Stimulated activated CD4-positive, alpha-beta T cell treated with anti-CD3 and anti-CD28 coated beads, Interleukin-15, amount 100 ng/mL, for 1 hour (primary cell): ENCODE measurements at regions not wholly inside any gene's neighbourhood (a gene's known extent, or its start where the extent isn't known, plus 50 kb on each side); places are given as distances from the start of the nearest gene placed in this dataset.
"Not testable (repeated sequence)": the region's sequence is repeated elsewhere in the genome, so short reads cannot be mapped to it uniquely, and the experiment has no call there.

Experiments used
- DNase-seq, 2 donors: peaks; one replicate each; pipeline ENCODE4 v3.0.0-alpha.2; 2020; ENCODE audit warnings: low read depth in 1 of 2, low spot score in 1 of 2

DNA sequence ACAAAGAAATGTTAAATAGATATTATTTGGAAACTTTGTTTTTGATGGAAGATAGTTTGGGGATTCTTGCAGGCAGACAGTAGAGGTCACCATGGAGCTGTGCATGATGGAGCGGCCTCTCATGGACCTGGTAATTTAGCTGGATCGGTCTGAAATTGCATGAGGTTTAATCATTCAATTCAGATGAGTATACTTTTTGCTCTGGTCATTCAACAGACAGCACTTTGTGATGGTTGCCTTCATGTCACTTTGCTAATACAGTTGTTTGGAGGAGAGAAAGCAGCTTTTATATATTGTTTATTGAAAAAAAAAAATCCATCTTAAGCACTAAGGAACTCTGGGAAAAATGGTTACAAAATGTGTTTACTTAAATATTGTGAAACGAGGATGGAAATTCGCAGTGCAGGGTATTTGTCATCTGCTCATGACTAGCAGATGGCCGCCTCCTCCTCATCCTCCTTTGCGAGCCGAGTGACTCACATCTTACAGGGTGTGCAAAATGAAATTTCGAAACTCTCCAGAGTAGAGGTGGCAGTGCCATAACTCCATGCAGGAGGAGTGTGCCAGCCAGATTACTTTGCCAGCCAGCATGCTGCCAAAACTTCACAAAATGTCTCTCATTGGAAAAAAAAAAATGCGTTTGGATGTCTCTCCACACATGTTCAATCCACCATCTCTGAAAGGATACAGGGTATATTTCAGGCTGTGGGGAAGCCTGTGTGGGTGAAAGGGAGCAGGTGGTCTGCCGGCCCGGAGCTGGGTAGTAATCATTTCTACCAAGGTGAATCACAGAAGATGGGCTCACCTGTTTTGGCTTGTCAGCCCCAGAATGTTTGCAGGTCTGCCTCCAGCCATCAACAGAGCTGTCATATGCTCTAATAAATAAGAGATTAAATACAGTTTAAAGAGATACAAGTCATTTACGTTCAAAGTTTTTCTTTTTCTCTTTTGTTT, 314.9 kb upstream of the DIPK2B start:
- DNase-seq: no peak

DNA sequence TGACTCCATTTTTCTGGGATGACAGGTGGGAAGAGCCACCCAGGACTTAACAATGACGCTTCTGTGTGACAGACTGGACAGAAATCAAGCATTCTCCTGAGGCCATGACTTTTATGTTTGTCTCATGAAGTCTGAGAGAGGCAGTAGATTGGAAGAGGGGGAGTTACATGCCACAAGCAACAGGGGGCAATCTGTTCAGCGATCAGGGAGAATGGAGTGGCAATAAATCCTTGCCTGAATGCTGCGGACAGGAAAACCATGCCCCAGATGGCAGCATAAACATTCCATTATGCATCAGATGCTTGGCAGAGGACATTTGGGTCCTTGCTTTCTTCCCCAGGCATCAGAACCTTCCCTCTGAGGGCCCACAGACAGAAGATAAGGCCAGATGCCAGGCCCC, 312.4 kb upstream of the DIPK2B start:
- DNase-seq: no peak

DNA sequence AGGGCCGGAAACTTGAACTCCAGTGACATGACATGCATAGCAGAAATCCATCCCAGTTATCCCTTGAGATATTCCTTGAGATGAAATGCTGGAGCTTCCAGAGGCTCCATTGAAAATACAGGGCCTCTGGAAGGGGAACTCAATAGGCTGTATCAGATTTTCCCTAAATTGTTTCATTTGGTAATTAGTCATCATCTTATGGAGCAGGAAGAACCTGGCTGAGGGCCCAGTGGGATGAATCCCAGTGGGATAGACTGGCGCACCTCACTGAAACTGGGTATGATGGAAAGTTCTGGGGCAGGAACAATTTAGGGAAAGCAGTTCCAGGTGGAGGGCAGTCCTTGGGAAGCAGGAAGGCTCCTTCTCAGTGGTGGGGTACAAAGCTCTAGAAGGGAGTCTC, 307.8 kb upstream of the DIPK2B start:
- no peak for DNase-seq

DNA sequence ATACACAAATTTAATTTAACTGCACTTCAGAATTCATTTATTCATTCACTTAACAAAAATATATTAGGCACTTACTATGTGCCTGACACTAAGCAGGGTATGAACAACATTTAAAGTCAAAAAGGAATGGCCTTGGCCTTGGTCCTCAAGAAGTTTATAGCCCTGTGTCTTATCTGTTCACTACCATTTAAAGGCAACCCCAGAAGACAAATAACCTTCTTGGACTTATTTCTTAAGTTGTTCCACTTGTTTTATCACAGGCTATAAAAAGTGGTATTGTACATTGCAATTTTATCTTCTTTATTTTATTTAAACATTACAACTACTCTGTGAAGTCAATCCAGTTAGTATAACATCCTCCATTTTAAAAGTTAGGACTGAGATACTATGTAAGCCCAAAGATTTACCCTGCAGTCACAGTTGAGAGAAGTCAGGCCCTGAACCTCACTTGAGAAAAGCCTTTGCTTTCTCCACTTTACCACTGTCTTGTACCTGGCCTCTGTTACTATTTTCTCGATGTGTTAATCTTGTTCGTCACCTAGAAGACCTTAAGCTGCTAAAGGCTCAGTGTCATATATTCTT, 305.6 kb upstream of the DIPK2B start:
- no peak for DNase-seq

DNA sequence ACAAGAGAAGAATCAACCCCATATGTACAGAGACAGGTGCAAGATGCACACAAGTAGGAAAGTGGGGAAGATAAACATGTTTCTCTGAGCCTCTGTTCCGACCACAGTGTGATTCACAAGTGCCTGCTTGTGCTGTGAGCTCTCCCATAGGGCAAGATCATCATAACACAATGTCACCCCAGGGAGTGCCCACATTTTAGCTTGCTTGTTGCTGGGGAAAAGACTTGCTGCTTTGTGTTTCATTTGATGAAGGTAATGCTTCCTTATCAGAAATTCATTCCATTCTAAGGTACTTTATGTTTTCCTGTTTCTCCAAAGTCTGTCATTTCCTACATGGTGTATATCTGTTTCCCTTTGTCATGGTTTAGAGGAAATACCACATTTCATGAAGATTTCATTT, 304.5 kb upstream of the DIPK2B start:
- no peak for DNase-seq

DNA sequence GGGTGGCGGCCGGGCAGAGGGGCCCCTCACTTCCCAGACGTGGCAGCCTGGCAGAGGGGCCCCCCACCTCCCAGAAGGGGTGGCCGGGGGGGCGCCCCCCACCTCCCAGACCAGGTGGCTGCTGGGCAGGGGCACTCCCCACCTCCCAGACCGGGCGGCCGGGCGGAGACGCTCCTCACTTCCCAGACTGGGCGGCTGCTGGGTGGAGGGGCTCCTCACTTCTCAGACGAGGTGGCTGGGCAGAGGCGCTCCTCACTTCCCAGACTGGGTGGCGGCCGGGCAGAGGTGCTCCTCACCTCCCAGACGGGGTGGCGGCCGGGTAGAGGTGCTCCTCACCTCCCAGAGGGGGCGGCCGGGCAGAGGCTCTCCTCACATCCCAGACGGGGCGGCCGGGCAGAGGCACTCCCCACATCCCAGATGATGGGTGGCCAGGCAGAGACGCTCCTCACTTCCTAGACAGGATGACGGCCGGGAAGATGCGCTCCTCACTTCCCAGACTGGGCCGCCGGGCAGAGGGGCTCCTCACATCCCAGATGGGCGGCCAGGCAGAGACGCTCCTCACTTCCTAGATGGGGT, 303.2 kb upstream of the DIPK2B start:
- not testable (repeated sequence) for DNase-seq

DNA sequence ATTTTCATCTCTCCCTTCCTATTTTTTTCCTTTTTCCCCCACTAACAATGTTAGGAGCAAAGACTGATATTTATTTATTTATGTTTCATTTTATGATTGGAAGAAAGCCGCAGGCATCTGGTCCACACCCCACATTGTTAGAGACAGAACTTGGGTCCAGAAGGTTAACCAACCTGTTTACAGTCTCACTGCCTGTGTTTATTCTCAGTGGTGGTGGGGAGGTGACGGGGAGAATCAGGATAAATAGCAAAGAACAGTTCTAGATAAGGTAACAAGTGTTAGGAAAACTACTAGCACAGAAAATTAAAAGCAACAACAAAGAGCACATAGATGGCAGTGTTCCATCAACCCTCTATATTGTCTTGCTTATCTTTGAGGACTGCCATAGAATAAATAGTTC, 301.7 kb upstream of the DIPK2B start:
- DNase-seq: no peak

DNA sequence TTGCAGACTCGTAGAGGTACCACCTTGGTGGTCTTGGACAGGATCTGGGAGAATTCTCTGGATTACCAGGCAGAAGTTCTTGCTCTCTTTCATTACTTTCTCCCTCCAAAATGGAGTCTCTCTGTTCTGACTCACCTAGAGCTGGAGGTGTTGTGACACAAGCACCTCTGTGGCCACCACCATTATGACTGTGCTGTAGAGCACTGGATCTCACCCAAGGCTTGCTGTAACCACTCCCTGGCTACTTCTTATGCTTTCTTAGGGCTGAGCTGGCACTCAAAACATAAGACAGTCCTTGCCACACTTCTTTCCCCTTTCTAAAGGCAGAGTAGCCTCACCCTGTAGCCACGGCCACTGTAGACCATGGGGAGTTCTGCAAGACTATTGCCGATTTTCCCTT, 296.6 kb upstream of the DIPK2B start:
- no peak for DNase-seq

DNA sequence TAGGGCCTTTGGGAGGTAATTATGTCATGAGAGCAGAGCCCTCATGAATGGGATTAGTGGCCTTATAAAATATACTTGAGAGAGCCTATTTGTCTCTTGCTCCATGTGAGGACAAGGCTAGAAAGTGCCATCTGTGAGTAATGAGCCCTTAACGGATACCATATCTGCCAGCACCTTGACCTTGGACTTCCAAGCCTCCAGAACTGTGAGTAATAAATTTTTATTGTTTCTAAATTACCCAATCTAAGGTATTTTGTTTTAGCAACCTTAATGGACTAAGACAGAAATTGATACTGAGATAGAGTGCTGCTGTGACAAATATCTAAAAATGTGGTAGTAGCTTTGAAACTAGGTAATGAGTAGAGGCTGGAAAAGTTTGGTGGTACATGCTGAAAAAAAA, 285.0 kb upstream of the DIPK2B start:
- DNase-seq: no peak

DNA sequence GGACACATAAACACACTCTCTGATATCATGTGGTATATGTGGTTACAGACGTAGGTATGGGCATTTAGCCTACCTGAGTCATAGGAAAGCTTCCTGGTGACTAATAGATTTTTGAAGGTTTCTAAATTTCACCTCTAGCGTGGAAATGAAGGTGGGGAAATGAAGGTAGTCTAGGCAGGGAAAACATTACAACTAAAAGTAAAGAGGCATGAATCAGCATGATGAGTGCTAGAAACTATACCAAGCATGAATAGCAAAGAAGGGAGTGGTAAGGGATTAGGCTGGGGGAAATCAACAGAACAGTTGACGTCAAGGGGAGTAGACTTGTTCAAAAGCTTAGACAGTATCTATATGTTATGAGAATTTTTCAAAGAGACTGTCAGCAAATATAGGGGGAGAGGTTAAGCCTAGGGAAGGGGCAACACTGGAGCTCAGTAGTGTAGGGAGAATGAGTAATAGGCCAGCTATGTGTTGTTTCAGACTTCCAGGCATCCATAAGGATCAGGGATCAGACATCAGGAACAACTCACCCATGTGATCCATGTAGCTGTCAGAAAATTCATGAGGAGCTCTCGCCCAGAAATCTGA, 279.3 kb upstream of the DIPK2B start:
- no peak for DNase-seq

DNA sequence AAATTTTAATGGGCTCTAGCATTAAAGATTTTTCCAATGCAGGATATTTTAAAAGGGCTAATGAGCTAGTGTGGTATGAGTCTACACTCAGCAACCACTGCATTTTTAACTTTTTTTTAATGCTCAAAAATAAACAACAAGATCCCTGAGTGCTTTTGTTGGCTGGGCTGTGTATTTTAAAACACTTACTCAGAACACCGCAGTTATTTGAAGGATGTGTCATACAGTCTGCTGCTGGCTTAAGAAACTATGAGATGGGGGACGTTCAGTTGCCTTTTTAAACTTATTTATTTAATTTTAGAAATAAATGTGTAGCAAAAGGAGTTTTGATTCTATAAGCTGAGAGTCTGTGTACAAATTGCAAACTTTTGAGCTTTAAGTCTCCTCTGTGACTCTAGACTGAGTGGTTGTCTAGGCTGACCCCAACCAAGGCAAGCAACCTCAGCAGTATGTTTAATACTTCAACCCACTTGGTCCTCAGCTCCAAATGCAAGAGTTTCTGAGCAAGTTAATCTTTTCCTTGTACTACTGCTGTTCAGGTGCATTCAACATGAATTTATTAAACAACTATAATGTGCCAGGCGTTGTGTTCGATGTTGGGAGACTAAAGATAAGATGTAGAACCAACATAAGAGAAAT, 278.6 kb upstream of the DIPK2B start:
- DNase-seq: no peak

DNA sequence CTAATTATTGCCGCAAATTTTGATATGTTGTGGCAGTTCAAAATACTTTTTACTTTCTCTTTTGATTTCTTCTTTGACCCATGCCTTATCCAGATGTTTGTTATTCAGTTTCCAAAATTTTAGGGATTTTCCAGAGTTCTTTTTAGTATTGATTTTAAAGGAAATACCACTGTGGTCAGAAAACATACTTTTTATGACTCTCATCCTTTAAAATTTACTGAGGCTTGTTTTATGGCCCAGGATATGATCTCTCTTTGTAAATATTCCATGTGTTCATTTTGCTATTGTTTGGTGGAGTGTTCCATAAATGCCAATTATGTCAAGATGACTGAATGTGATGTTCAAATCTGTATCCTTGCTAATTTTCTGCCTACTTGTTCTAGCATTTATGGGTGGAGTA, 272.3 kb upstream of the DIPK2B start:
- DNase-seq: no peak

DNA sequence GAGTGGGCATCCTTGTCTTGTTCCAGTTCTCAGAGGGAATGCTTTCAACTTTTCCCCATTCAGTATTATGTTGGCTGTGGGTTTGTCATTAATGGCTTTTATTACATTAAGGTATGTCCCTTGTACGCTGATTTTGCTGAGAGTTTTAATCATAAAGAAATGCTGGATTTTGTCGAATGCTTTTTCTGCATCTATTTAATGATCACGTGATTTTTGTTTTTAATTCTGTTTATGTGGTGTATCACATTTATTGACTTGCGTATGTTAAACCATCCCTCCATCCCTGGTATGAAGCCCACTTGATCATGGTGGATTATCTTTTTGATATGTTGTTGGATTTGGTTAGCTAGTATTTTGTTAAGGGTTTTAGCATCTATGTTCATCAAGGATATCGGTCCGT, 266.9 kb upstream of the DIPK2B start:
- DNase-seq: not testable (repeated sequence)

DNA sequence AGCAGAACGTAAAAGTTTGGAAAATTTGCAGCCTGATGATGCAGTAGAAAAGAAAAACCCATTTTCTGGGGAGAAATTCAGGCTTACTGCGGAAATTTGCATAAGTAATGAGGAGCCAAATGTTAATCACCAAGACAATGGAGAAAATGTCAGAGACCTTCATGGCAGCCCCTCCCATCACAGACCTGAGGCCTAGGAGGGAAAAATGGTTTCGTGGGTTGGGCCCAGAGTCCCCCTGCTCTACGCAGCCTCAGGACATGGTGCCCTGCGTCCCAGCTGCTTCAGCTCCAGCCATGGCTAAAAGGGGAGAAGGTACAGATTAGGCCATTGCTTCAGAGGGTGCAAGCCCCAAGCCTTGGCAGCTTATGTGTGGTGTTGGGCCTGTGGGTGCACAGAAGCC, 255.1 kb upstream of the DIPK2B start:
- not testable (repeated sequence) for DNase-seq

DNA sequence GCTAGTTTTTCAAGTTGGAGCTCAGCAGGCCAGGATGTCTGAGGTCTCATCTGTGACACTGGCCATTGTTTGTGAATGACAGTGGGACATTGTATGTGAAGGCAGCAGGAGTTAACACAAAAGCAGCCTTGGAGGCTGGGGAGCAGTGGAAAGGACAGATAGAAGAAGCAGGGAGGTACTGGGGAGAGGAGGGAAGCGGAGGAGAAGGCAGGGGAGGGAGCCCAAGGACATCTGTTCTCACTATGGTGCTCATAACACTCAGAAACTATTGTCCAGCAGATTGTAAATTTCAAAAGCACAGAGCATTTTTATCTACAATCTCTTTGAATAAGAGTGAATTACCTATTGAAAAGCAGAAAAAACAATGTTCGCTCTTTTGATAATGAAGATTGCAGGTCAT, 253.6 kb upstream of the DIPK2B start:
- no peak for DNase-seq

DNA sequence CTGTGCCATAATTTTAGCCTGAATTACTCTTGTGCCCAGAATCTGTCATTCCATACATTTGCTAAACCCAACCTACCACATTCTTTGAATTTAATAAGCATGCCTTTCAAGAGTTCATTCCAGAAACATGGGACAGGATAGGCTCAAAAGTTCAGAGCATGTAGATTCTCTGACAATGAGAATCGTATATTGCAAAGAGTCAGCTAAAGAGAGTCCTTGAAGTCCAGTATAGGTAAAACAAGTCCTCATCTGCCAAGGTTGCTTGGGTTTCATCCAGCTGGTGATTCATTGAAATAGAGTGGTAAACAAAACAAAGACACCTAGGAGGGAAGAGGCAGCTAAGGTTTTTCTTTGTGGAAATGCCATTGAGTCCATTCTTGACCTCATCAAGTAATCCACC, 249.3 kb upstream of the DIPK2B start:
- no peak for DNase-seq

DNA sequence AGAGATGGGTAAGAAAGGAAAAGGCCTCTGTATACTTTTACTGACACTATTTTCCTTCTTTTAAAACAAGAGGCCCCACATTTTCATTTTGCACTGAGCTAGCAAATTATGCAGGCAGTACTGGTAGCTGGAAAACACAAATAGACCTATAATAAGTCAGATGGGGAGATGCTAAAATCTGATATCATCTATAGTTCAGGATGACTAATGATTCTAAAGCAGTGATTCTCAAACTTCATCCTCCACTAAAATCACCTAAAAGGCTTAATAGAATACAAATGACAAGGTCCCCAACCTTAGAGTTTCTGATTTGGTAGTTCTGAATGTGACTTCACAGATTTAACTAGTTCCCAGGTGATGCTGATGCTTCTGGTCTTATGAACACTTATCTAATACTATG, 247.3 kb upstream of the DIPK2B start:
- DNase-seq: no peak

DNA sequence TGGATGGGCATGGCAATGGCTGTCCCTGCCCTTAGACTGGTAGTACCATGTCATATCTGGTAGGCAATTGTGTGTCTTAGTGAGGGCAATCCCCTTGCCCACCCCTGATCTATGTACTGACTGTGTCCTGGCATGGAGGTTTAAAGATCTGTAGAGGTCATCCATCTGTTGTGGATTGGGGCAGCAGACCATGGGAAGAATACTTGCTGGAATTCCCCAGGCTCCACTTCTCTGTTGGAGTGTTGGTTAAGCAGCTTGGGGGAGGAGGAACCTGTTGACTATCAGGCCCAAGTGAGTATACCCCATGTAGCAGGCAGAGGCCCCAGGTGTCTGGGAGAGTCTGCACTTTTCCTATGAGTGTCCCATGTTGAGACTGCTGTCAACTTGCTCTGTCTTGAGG, 246.7 kb upstream of the DIPK2B start:
- no peak for DNase-seq

DNA sequence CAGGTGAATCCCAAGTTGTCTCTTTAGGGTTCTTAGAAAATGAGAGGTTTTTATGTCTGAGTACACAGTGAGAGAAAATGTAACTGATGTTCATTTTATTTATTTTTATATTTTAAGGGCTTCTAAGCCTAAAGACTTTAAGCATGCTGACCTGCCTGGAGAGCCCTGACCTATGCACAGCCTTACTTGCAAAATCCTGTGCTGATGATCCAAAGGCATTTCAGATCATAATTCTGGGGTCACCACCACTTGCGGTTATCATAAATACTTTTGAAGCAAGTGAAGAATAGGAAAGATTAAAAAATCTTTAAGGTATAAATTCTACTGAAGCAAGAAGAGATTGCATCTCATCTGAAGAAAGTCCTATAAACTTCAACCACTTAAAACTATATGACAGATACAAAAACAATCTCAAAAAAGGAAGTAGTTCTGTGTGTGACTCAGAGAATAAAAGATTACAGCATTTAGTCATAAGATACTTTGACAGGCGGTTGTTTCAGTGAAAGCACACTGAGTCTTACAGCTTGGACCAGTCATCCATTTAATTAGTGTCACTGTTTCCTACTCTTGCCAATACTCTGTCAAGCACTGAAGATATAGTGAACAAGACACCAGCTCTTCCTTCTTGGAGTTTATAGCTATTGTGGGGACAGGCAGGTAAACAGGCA, 245.2 kb upstream of the DIPK2B start:
- no peak for DNase-seq

DNA sequence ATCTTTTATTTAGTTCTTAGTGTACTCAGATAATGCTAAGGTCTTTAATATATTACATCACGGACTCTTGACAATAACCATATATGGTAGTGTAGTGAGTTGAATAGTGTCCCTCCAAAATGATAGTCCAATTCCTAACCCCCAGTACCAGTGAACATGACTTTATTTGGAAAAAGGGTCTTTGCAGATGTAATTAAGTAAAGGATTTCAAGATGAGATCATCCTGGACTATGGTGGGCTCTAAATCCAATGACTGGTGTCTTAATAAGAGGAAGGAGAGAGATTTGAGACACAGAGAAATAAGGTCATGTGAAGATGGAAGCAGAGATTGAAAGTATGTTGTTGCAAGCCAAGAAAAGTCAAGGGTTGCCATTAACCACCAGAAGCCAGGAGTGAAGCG, 236.5 kb upstream of the DIPK2B start:
- DNase-seq: no peak

DNA sequence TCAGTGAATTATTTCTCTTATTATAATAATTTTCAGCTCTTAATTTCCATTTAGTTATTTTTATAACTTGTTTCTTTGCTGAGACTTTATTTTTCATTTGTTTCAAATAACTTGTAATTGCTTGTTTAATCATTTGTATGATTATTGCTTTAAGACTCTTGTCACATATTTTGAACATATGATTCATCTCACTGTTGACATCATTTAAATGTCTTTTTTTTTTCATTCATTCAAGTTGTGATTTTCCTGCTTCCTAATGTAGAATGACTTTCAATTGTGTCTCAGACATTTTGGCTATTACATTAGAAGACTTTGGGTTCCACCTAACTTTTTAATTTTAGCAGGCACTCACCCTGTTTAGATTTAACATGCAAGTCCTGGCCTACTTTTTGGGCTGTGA, 234.8 kb upstream of the DIPK2B start:
- no peak for DNase-seq
